HG02884 (cell line): ENCODE measurements at regions not wholly inside any gene's neighbourhood (a gene's known extent, or its start where the extent isn't known, plus 50 kb on each side); places are given as distances from the start of the nearest gene placed in this dataset.
"Not testable (repeated sequence)": the region's sequence is repeated elsewhere in the genome, so short reads cannot be mapped to it uniquely, and the experiment has no call there.

Source experiments
- ATAC-seq: cut with Tn5 transposase; IDR thresholded peaks from one replicate; pipeline ENCODE4 v1.9.1; 2021; ENCODE audit warnings: mild to moderate bottlenecking, moderate library complexity; ENCODE audit not compliant: unreplicated experiment

DNA sequence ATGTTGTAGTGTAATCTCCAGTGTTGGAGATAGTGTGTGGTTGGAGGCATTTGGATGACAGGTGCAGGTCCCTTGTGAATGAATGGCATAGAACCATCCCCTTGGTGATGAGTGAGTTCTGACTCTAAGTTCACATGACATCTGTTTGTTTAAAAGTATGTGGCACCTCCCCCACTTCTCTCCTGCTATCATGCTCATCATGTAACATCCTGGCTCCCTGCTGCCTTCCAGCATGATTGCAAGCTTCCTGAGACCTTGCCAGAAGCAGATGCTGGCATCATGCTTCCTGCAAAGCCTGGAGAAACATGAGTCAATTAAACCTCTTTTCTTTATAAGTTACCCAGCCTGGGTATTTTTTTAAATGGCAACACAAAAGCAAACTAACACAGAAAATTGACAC, 499.0 kb upstream of the SEMA3D start:
- ATAC-seq = no peak

- no peak for ATAC-seq
Observed at GRCh38 chr7:85682833-85683620, 496.2 kb upstream of the SEMA3D start.

DNA sequence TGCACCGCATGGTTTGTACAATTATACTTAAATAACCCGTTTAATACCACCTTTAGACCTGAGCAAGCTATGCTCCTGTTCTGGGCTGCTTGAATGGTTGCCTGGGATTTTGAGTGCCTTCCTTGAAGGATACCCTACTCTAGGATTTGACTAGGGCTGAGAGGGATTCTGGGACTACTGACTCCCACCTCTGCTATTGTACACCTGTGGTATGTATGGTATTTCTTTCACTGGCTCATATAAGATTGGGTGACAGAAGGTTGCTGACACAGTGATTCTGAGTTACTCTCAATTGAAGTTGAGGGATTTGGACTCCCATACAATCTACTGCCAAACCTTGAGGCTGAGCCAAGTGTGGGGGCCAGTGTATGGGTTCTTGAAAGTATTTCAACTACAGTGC, 494.4 kb upstream of the SEMA3D start:
- no peak for ATAC-seq

- not testable (repeated sequence) for ATAC-seq
Observed at GRCh38 chr7:85675093-85675492, 488.2 kb upstream of the SEMA3D start.

- ATAC-seq = no peak
Observed at GRCh38 chr7:85673876-85674275, 487.0 kb upstream of the SEMA3D start.

GRCh38 chr7:85669225-85669624, 482.4 kb upstream of the SEMA3D start:
- no peak for ATAC-seq

DNA sequence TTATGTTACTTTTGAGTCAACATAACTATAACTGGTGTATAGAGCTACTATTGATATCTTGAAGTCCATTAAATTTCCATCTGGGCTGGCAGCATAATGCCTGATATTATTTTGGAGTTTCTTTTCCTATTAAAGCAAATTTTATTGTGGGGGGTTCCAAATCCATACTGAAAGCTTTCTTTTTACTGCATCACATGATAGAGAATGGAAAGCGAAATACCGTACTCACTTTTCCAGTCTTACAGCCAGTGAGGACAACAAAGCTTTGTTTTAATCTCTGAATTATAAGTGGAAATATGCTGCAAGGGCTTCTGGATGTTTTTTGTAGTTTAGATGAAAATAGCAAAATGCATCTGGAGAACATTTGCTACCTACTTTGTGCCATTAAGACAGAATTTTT, 477.5 kb upstream of the SEMA3D start:
- ATAC-seq = no peak

- ATAC-seq = no peak
Observed at GRCh38 chr7:85659364-85659763, 472.5 kb upstream of the SEMA3D start.

GRCh38 chr7:85655252-85655651, 468.4 kb upstream of the SEMA3D start:
- ATAC-seq = no peak

DNA sequence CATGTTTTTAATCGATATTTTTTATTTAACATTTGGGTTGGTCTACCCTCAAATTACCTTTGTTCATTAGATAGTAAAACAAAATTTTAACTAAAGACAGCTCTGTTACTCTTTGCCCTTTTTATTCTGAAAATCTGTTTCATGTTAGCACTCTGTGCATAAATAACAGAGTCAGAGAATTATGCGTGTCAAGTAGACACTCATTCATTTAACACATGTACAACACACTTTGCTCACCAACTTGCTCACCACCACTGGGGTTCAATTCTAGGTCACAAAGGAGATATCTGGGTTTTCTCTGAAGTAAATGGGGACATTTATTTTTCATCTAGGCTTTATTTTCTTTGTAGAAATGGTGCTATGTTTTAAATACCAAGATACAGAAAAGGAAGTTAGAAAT, 457.4 kb upstream of the SEMA3D start:
- no peak for ATAC-seq

- no peak for ATAC-seq
Observed at GRCh38 chr7:85641331-85641730, 454.5 kb upstream of the SEMA3D start.

GRCh38 chr7:85638394-85638793, 451.5 kb upstream of the SEMA3D start:
- no peak for ATAC-seq

DNA sequence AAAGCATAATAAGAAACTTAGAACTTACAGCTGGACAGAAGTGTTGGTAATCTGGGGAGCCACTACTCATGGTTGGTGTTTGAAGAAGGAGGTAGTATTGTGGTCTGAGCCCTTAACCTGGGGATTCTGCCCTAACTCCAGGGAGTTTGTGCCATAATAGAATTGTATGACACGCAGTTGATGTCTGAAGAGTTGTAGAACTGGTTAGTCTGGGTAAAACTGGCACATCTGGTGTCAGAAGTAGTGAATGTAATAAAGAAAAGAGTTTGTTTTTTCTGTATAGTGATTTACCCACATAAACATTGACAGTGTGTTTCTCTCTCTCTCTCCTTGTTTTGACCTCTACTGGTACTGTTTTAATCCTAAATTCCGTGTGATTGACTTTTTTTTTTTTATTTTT, 448.1 kb upstream of the SEMA3D start:
- ATAC-seq = no peak

DNA sequence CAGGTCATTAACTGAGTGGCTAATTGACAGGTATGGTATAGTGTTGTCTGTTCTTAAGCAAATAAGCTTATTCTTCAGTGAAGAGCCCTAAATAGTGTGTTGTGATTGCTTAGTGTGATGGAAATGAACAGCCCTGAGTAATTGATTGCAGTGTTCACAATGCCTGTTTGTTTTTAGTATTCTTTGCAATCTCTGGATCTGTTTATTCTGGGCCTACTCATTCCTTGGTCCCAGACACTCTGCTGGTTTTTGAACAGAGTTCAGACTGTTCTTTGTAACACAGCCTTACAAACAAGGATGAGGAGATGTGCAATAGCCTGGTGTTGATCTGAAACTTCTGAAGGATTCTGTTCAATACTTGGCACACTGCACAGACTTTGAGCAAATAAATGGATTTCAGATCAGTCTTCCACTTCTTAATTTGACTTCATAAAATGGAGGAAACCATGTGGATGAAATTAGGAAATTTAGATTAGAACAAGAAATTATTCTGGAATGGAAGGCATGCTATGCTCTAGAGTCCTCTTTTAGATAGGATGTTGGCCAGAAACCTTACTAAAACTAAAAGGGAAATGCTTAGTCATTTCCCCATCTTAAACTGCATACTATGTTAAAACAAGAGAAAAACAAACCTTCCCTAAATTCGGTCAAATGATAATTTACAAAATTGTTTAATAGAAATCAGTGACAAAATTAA, 444.2 kb upstream of the SEMA3D start:
- ATAC-seq = no peak

DNA sequence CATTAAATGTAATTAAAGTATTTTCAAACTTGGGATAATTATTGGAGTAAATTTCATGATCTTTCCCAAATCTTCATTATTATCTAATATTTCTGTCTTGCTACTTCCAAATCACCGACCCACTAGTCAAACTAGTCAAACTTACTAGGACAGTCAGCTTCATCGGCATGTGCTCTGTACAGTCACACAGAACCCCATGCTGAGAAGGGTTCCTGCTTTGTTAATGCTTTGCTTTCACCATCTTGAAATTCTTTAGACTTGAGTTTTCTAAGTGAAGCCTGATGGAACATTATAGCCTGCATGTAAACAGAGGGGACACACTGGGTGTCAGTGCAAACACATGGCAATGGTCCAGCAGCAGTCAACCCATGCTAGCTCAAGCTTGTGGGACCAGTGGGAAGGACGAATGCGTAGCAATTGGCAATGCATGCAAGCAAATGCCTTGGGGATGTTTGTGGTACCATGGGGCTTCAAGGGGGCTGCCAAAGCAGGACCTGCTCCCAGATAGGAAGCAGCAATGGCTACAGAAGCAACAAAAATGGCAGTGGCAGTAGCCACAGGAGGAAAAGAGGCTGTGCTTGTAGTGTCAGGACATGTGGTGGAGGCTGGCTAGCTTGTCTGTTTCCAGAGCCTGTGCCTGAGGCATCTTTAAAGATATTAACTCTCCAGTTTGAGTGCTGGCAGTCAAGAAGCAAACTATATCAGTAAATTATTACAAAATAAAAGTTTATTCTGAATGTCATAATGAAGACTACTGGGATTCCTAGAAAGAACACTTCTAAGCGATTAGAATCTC, 441.1 kb upstream of the SEMA3D start:
- no peak for ATAC-seq

DNA sequence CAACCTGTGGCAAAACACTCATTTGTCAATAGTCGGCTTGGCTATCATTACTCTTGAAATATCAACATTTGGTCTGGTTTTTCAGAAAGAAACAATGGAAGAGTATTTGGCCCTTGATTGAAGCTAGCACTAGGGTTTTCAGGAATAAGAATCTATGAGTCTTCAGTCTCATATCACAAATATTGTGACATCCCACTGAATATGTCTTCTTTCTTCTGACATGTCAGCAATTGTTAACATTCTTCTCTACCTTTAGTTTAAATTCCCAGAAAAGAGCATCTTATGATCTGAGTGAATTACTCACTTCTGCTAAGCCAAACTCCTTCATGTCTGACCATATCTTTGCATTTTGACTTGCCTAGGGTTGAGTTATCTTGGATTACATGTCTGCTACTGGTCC, 435.2 kb upstream of the SEMA3D start:
- no peak for ATAC-seq

DNA sequence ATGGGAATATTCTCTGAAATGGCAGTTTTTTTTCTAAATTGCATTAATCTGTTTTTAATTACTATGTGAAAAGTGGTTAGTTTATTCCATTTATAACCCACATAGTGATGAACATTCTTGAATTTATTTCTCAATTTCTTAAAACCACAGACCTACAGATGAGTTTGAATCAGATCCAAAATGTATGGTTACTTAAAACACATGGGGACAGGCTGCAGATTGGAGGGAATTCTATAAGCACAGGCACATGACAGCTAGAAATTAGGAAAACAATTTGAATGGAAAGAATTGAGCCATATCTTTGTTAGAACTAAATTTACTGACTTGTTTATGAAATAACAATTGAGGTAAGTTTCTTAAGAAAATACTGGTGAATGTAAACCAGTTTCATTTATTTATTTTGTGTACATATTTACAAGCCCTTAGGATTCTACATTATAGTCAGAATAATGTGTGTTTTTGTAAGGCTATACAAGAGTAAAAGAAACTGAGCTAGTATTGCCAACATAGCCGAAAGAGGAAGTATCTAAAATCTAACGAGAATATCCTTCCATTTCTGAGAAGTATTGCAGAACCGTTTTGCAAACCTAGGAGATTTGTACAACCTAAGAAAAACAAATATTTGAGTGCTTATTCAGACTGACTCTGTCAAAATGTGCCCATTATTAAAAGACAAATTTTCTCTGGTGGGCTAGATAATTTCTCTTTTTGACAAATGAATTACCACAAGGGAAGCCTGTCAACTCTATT, 434.3 kb upstream of the SEMA3D start:
- ATAC-seq = no peak

DNA sequence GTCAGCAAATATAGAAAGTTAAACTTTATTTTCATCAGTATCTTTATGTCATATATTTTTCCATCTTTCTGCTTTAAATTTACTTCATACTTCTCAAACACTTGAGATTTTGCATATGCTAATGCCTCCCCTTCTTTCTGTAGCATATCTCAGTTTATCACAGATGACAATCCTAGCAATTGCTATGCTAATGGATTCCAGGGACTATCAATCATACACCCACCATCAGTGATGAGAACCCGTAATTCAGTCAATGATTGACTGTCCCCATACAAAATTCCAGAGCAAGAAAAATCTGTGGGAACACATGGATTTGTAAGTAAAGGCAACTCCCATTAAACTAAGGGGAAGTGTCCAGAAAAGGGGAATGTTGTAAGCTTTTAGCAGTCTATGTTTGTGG, 432.4 kb upstream of the SEMA3D start:
- no peak for ATAC-seq

DNA sequence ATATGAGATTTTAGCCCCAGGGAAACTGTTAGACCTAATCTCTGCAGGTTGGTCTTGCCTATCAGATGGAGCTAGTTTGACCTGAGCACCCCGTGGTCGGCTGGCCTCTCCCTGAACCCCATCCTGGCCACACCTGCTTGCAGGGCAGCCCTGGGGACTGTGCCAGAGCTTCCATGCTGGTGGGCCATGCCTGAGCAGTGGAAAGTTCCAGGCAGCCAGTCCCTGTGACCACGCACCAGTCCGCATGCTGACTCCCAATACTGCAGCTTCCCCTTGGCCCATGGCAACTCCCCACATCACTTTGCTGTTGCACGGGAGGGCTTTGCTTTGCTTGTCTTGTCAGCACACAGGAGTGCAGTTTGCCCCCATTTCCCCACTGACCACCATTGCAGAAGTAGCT, 427.8 kb upstream of the SEMA3D start:
- no peak for ATAC-seq

DNA sequence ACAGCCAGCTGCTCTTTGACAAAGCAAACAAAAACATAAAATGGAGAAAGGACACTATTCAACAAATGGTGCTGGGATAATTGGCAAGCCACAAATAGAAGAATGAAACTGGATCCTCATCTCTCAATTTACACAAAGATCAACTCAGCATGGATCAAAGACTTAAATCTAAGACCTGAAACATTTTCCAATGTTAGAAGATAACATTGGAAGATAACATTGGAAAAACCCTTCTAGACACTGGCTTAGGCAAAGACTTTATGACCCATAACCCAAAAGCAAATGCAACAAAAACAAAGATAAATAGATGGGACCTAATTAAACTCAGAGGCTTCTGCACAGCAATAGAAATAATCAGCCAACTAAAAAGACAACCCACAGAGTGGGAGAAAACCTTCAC, 425.7 kb upstream of the SEMA3D start:
- no peak for ATAC-seq

- no peak for ATAC-seq
Observed at GRCh38 chr7:85608804-85609203, 421.9 kb upstream of the SEMA3D start.
